ENCODE measurements at regions not wholly inside any gene's neighbourhood (a gene's known extent, or its start where the extent isn't known, plus 50 kb on each side); places are given as distances from the start of the nearest gene placed in this dataset.

- whole genome bisulfite sequencing: 86% methylated on average over 6 of the region's 6 CpGs
- Histone ChIP-seq H3K9me3 (ENCODE audit: control insufficient read depth in 4 of 4, low read length in 3 of 4) (peaks cover 0 to 4% (median 1%) of the 10 kb centered on the region in 4 donors), H3K4me3 (ENCODE audit: low read depth in 1 of 3, low read length in 3 of 3) (no peak overlapping the region), H3K27me3 (ENCODE audit: control insufficient read depth in 4 of 4, insufficient read depth in 4 of 4, low read length in 3 of 4) (no peaks in the 10 kb centered on the region), H3K27ac (ENCODE audit: low read depth in 1 of 2, low read length in 2 of 2) (no peak overlapping the region), H3K4me1 (ENCODE audit: control insufficient read depth in 4 of 4, insufficient read depth in 4 of 4, low read length in 3 of 4) (no peaks in the 10 kb centered on the region), H3K9ac (ENCODE audit: low read depth in 1 of 2, low read length in 2 of 2) (no peak overlapping the region), H3K36me3 (ENCODE audit: control insufficient read depth in 4 of 4, insufficient read depth in 3 of 4, low read depth in 1 of 4, low read length in 3 of 4) (no peaks in the 10 kb centered on the region)
- TF ChIP-seq FOXA1 (IDR thresholded peaks at IDR 0.05) (no peak), ZBTB33 (IDR thresholded peaks at IDR 0.05) (no peak), JUND (IDR thresholded peaks at IDR 0.05) (no peak), GABPA (IDR thresholded peaks at IDR 0.05 in 1 of 2, conservative IDR thresholded peaks at IDR 0.05 in 1 of 2) (no peak), CTCF (IDR thresholded peaks at IDR 0.05; ENCODE audit: low read depth, low read length, missing input control) (no peak), EGR1 (IDR thresholded peaks at IDR 0.05; ENCODE audit: low read depth in 2 of 2) (no peak), RAD21 (IDR thresholded peaks at IDR 0.05) (no peak), FOXA2 (IDR thresholded peaks at IDR 0.05) (no peak), SP1 (IDR thresholded peaks at IDR 0.05) (no peak), HNF4G (IDR thresholded peaks at IDR 0.05) (no peak), MAX (IDR thresholded peaks at IDR 0.05) (no peak), NR2F2 (IDR thresholded peaks at IDR 0.05) (no peak)
- no peak for DNase-seq (ENCODE audit: low spot score)
Observed at GRCh38 chr2:15116830-15117229, 444.3 kb downstream of the NBAS start.

Data from liver (tissue), 8 donors.